IMR-90 (cell line): ENCODE measurements at regions not wholly inside any gene's neighbourhood (a gene's known extent, or its start where the extent isn't known, plus 50 kb on each side); places are given as distances from the start of the nearest gene placed in this dataset.

ENCODE experiments used
- ATAC-seq: fragments of 200-7000 bp; cut with Tn5 transposase; 2 replicates; pipeline ENCODE4 v1.9.1; 2020; ENCODE audit warnings: low read depth, mild to moderate bottlenecking, moderate library complexity
- BruUV-seq: library from RNA; stranded (reverse); fragments of 400-500 nt; replicated peaks from 2 replicates; lab custom pipeline; 2021; lab: Mats Ljungman, UMichigan
- CTCF ChIA-PET: fragments of 300-600 bp; formaldehyde crosslinking; extraction: SDS; loops from one replicate; lab custom pipeline; 2021; ENCODE audit warnings: antibody characterized with exemption; lab: Yijun Ruan, JAX
- POLR2A ChIA-PET: fragments of 300-600 bp; sonication (Branson Sonifier 250); formaldehyde crosslinking; loops from one replicate; lab custom pipeline; 2022; ENCODE audit warnings: antibody characterized with exemption; ENCODE audit not compliant: unreplicated experiment; lab: Charles Lee
- DNase-seq: peaks from one replicate; pipeline ENCODE4 v3.0.0; 2013
- H2AFZ ChIP-seq: replicated peaks from 2 replicates; pipeline ENCODE3; 2013; ENCODE audit warnings: low read length, mild to moderate bottlenecking; ENCODE audit not compliant: poor library complexity
- H2AK5ac ChIP-seq: 2 replicates; pipeline ENCODE4 v1.6.1; 2013; ENCODE audit warnings: low read depth, low read length, inconsistent platforms
- H2AK9ac ChIP-seq: replicated peaks from 2 replicates; pipeline ENCODE3; 2013; ENCODE audit warnings: mild to moderate bottlenecking, low read depth, low read length, moderate library complexity; ENCODE audit not compliant: poor library complexity
- H2BK120ac ChIP-seq: 2 replicates; pipeline ENCODE4 v1.6.1; 2013; ENCODE audit warnings: low read depth, low read length, inconsistent platforms
- H2BK15ac ChIP-seq: 3 replicates; pipeline ENCODE4 v1.6.1; 2013; ENCODE audit warnings: low read depth, low read length, inconsistent platforms
- H2BK20ac ChIP-seq: 2 replicates; pipeline ENCODE4 v1.6.1; 2013; ENCODE audit warnings: low read depth, mild to moderate bottlenecking, inconsistent platforms, low read length, moderate library complexity
- H2BK5ac ChIP-seq: 2 replicates; pipeline ENCODE4 v1.6.1; 2013; ENCODE audit warnings: mild to moderate bottlenecking, low read depth, low read length, inconsistent platforms; ENCODE audit not compliant: poor library complexity, severe bottlenecking
- H3K14ac ChIP-seq: replicated peaks from 2 replicates; pipeline ENCODE4 v1.6.1; 2013; ENCODE audit warnings: low read depth, low read length, inconsistent platforms
- H3K18ac ChIP-seq: 2 replicates; pipeline ENCODE4 v1.6.1; 2013; ENCODE audit warnings: low read depth, low read length, control low read depth
- H3K23ac ChIP-seq: 2 replicates; pipeline ENCODE4 v1.6.1; 2013; ENCODE audit warnings: low read depth, low read length, inconsistent platforms
- H3K27ac ChIP-seq: 2 replicates; pipeline ENCODE4 v1.5.1; 2013; ENCODE audit warnings: mild to moderate bottlenecking, control low read depth, low read length; ENCODE audit not compliant: insufficient read depth
- H3K27me3 ChIP-seq: 2 replicates; pipeline ENCODE4 v1.6.1; 2013; ENCODE audit warnings: low read length; ENCODE audit not compliant: control insufficient read depth, insufficient read depth
- H3K36me3 ChIP-seq: 2 replicates; pipeline ENCODE4 v1.6.1; 2013; ENCODE audit warnings: low read length, mixed read lengths; ENCODE audit not compliant: control insufficient read depth, insufficient read depth
- H3K4ac ChIP-seq: 2 replicates; pipeline ENCODE4 v1.6.1; 2013; ENCODE audit warnings: low read depth, low read length, inconsistent platforms
- H3K4me1 ChIP-seq: 2 replicates; pipeline ENCODE4 v1.6.1; 2013; ENCODE audit warnings: low read length, mixed read lengths; ENCODE audit not compliant: control insufficient read depth, insufficient read depth
- H3K4me2 ChIP-seq: 2 replicates; pipeline ENCODE4 v1.6.1; 2013; ENCODE audit warnings: low read depth, mild to moderate bottlenecking, control low read depth, low read length, moderate library complexity
- H3K4me3 ChIP-seq: 2 replicates; pipeline ENCODE4 v1.5.1; 2013; ENCODE audit warnings: low read depth, mild to moderate bottlenecking, control low read depth, low read length, moderate library complexity; ENCODE audit not compliant: insufficient read depth
- H3K56ac ChIP-seq: 2 replicates; pipeline ENCODE4 v1.6.1; 2013; ENCODE audit warnings: low read length, inconsistent platforms; ENCODE audit not compliant: insufficient read depth; ENCODE audit errors: extremely low read depth
- H3K79me1 ChIP-seq, 2 experiments: 2 replicates each; pipeline ENCODE4 v1.6.1; 2013; ENCODE audit warnings: low read length in 2 of 2, inconsistent platforms in 1 of 2, low read depth in 1 of 2
- H3K9ac ChIP-seq: 2 replicates; pipeline ENCODE4 v1.6.1; 2013; ENCODE audit warnings: low read depth, low read length, control low read depth
- H3K9me1 ChIP-seq: 2 replicates; pipeline ENCODE4 v1.6.1; 2013; ENCODE audit warnings: low read length, inconsistent platforms; ENCODE audit not compliant: insufficient read depth
- H3K9me3 ChIP-seq: 2 replicates; pipeline ENCODE4 v1.6.1; 2013; ENCODE audit warnings: low read length; ENCODE audit not compliant: control insufficient read depth, insufficient read depth
- H4K20me1 ChIP-seq: 2 replicates; pipeline ENCODE4 v1.6.1; 2013; ENCODE audit warnings: low read length, inconsistent platforms; ENCODE audit not compliant: insufficient read depth
- H4K5ac ChIP-seq: 2 replicates; pipeline ENCODE4 v1.6.1; 2013; ENCODE audit warnings: mild to moderate bottlenecking, low read depth, low read length, control low read depth
- H4K8ac ChIP-seq, 2 experiments: 2 replicates each; pipeline ENCODE4 v1.6.1; 2013; ENCODE audit warnings: low read depth in 2 of 2, low read length in 2 of 2, control low read depth in 1 of 2, inconsistent platforms in 1 of 2
- H4K91ac ChIP-seq: 2 replicates; pipeline ENCODE4 v1.6.1; 2013; ENCODE audit warnings: low read depth, low read length, inconsistent platforms; ENCODE audit not compliant: insufficient read depth
- FOS ChIP-seq: fragments of 150-350 bp; IDR thresholded peaks from 2 replicates; pipeline ENCODE4 v1.6.1; 2016; ENCODE audit warnings: low read depth, low read length
- RFX5 ChIP-seq: IDR thresholded peaks from 2 replicates; pipeline ENCODE4 v1.8.0; 2012; ENCODE audit warnings: low read depth, mild to moderate bottlenecking, low read length, moderate library complexity
- WGBS, 2 experiments: methylation state at CpG; one replicate each; pipeline versions ENCODE4 v1.1.5 to v1.1.7; 2013; ENCODE audit warnings: missing lambda C conversion rate in 2 of 2; ENCODE audit not compliant: insufficient read length in 1 of 2; ENCODE audit errors: extremely low coverage in 2 of 2; 5-methylcytosine and 5-hydroxymethylcytosine counted together
- dilution Hi-C: fragments of 300-500 bp; cut with HindIII; formaldehyde crosslinking; loops from one replicate; pipeline ENCODE4 v1.14.3; 2018; ENCODE audit warnings: low sequenced_read_pairs; ENCODE audit not compliant: unreplicated experiment
- in situ Hi-C: fragments of 300-500 bp; cut with MboI; formaldehyde crosslinking; loops from 3 replicates; pipeline ENCODE4 v1.14.3; 2019; ENCODE audit warnings: low sequenced_read_pairs, inconsistent platforms, mixed read lengths
- intact Hi-C: fragments of 100-400 bp; cut with micrococcal nuclease; formaldehyde crosslinking; loops from 2 replicates; pipeline ENCODE4 v1.10.0; 2022

GRCh38 chr10:4351723-4352413, 474.1 kb upstream of the AKR1E2 start:
- DNase-seq: peak; percentile 43
- TF ChIP-seq RFX5: no peak
- peak; percentile 46 for TF ChIP-seq FOS
- peak overlapping the region; percentile 59; the same call in 1 of the 3 replicates for H2BK15ac ChIP-seq
- H2AK5ac ChIP-seq: peak overlapping the region; percentile 66; the same call in 1 of the 2 replicates
- H2AK9ac ChIP-seq: no peak overlapping the region
- POLR2A ChIA-PET: no interaction called here
- CTCF ChIA-PET: no interaction called here
- WGBS, 2 experiments: no CpG with 5 or more reads among the region's 3 CpGs
- dilution Hi-C loops (no loop called here), intact Hi-C loops (no loop called here), in situ Hi-C loops (no loop called here)
- H3K27ac ChIP-seq: no peak overlapping the region
- no peak overlapping the region for H3K9ac ChIP-seq
- 0 out of 2 replicates have a peak overlapping the region, but pooled peaks have one; percentile 3 for H3K18ac ChIP-seq
- H3K36me3 ChIP-seq: no peaks in the 10 kb centered on the region
- no peak overlapping the region for H3K4me3 ChIP-seq
- no peak overlapping the region for H3K4me2 ChIP-seq
- no peak overlapping the region for H4K5ac ChIP-seq
- no peaks in the 10 kb centered on the region for H3K27me3 ChIP-seq
- peaks cover 6% of the 10 kb centered on the region for H3K4me1 ChIP-seq
- no peaks in the 10 kb centered on the region for H3K79me1 ChIP-seq
- H2BK5ac ChIP-seq: no peak overlapping the region
- H4K8ac ChIP-seq: peak overlapping the region in 1 of 2 experiments; percentile 36; a peak in 1 of 4 replicates
- peak overlapping the region; percentile 13; the same call in 1 of the 2 replicates for H4K91ac ChIP-seq
- ATAC-seq: no peak
- peaks cover 12% of the 10 kb centered on the region for H3K9me1 ChIP-seq
- BruUV-seq: no TSS peak
- peak overlapping the region; percentile 71 for H3K23ac ChIP-seq
- H3K56ac ChIP-seq: no peak overlapping the region
- no peaks in the 10 kb centered on the region for H3K9me3 ChIP-seq
- no peaks in the 10 kb centered on the region for H4K20me1 ChIP-seq
- H3K4ac ChIP-seq: peak overlapping the region; percentile 85
- H2BK120ac ChIP-seq: peak overlapping the region; percentile 48
- peak overlapping the region; percentile 38; the same call in 1 of the 2 replicates for H3K14ac ChIP-seq
- H2AFZ ChIP-seq: no peak overlapping the region
- H2BK20ac ChIP-seq: peak overlapping the region; percentile 75; the same call in 1 of the 2 replicates
